ENCODE measurements at regions not wholly inside any gene's neighbourhood (a gene's known extent, or its start where the extent isn't known, plus 50 kb on each side); places are given as distances from the start of the nearest gene placed in this dataset.

DNA sequence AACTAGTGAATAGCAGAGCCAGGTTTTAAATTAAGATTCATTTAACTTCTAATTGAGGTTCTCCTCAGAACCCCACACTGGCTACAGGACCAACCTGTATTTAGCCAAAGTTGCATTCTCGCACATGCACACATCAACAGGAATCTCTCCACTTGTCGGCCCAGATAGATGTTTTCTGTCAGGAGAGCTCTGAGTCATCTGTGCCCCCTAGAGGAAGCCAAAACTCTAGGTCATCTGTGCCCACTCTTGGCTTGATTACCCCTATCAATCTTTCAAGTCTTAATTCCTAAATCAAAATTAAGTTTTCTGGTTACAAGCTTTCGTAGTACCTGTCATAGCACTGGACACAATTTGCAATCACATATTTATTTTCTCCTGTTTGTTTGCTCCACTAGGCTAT lies 104.9 kb upstream of the EOMES start:
- H3K4me3 ChIP-seq (ENCODE audit: low read length), result no peak overlapping the region
- H3K9me2 ChIP-seq (ENCODE audit: insufficient read depth, low read length), result no peaks in the 10 kb centered on the region
- no peak overlapping the region for H2AFZ ChIP-seq (ENCODE audit: low read depth, low read length)
- no peak overlapping the region for H3K27ac ChIP-seq (ENCODE audit: low read length)
- no peak for TF ChIP-seq SMC3 (conservative IDR thresholded peaks at IDR 0.05; ENCODE audit: poor library complexity)
- TF ChIP-seq, protein P1, sequence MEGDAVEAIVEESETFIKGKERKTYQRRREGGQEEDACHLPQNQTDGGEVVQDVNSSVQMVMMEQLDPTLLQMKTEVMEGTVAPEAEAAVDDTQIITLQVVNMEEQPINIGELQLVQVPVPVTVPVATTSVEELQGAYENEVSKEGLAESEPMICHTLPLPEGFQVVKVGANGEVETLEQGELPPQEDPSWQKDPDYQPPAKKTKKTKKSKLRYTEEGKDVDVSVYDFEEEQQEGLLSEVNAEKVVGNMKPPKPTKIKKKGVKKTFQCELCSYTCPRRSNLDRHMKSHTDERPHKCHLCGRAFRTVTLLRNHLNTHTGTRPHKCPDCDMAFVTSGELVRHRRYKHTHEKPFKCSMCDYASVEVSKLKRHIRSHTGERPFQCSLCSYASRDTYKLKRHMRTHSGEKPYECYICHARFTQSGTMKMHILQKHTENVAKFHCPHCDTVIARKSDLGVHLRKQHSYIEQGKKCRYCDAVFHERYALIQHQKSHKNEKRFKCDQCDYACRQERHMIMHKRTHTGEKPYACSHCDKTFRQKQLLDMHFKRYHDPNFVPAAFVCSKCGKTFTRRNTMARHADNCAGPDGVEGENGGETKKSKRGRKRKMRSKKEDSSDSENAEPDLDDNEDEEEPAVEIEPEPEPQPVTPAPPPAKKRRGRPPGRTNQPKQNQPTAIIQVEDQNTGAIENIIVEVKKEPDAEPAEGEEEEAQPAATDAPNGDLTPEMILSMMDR (IDR thresholded peaks at IDR 0.05; ENCODE audit: poor library complexity, severe bottlenecking), result no peak
- no peak for TF ChIP-seq EZH2 (IDR thresholded peaks at IDR 0.05; ENCODE audit: borderline replicate concordance, insufficient read depth, low read length, poor library complexity, severe bottlenecking)
- no peak for TF ChIP-seq POLR2AphosphoS5 (IDR thresholded peaks at IDR 0.05)
- TF ChIP-seq, protein P2, sequence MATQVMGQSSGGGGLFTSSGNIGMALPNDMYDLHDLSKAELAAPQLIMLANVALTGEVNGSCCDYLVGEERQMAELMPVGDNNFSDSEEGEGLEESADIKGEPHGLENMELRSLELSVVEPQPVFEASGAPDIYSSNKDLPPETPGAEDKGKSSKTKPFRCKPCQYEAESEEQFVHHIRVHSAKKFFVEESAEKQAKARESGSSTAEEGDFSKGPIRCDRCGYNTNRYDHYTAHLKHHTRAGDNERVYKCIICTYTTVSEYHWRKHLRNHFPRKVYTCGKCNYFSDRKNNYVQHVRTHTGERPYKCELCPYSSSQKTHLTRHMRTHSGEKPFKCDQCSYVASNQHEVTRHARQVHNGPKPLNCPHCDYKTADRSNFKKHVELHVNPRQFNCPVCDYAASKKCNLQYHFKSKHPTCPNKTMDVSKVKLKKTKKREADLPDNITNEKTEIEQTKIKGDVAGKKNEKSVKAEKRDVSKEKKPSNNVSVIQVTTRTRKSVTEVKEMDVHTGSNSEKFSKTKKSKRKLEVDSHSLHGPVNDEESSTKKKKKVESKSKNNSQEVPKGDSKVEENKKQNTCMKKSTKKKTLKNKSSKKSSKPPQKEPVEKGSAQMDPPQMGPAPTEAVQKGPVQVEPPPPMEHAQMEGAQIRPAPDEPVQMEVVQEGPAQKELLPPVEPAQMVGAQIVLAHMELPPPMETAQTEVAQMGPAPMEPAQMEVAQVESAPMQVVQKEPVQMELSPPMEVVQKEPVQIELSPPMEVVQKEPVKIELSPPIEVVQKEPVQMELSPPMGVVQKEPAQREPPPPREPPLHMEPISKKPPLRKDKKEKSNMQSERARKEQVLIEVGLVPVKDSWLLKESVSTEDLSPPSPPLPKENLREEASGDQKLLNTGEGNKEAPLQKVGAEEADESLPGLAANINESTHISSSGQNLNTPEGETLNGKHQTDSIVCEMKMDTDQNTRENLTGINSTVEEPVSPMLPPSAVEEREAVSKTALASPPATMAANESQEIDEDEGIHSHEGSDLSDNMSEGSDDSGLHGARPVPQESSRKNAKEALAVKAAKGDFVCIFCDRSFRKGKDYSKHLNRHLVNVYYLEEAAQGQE (IDR thresholded peaks at IDR 0.05; ENCODE audit: borderline replicate concordance), result no peak
- TF ChIP-seq RAD21 (conservative IDR thresholded peaks at IDR 0.05), result no peak
- no peak for TF ChIP-seq MXI1 (conservative IDR thresholded peaks at IDR 0.05; ENCODE audit: poor library complexity, severe bottlenecking)
- no peak for TF ChIP-seq EP300 (conservative IDR thresholded peaks at IDR 0.05; ENCODE audit: poor library complexity, severe bottlenecking)
- TF ChIP-seq TAF1 (IDR thresholded peaks at IDR 0.05; ENCODE audit: low read depth), result no peak
- no peaks in the 10 kb centered on the region for H4K20me1 ChIP-seq (ENCODE audit: insufficient read depth)
- no peak overlapping the region for H3K9ac ChIP-seq (ENCODE audit: low read length)
- no peaks in the 10 kb centered on the region for H3K27me3 ChIP-seq (ENCODE audit: insufficient read depth, low read depth, low read length)
- no peak overlapping the region for H3K4me2 ChIP-seq (ENCODE audit: low read length)
- H3F3A ChIP-seq (ENCODE audit: insufficient read depth, low read length, poor library complexity, severe bottlenecking), result no peaks in the 10 kb centered on the region
- H3K79me2 ChIP-seq (replicated peaks; ENCODE audit: insufficient read depth, low read length), result no peaks in the 10 kb centered on the region
- no peaks in the 10 kb centered on the region for H3K9me3 ChIP-seq (ENCODE audit: low read length)
- H3K36me3 ChIP-seq (ENCODE audit: insufficient read depth, low read length), result no peaks in the 10 kb centered on the region

DNA sequence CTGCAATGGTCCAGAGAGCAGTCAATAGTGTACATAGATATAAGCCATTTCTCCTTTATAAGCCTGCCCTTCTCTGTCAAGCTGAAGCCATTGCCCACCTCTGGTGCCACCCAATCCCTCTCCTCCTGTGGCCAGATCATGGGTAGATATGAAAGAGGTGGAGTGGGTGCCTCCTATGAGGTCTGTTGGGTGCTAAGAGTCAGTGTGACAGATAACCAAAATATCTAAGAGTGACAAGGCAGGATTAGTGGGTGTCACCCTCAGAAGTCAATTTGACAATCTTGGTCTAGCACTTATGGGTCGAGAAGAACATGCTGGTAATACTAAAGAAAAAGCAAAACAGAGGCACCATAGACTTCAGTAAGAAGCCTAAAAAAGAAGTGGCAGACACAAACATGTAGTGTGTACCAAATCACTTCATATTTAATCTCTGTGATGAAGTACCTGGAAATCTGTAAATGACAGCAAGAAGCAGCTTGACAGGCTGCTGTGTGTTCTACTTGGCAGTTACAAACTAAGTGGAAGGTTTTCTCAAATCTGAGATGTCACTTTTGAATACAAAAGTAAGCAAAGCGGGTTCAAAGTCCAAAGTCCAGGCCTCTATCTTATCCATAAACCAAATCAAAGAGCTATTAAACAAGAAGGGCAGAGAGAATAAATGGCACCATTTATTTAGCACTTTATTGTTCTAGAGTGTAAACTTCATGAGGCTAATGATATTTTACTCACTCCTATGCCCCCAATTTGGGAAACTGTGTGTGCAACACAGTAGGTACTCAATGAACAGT lies 118.9 kb upstream of the EOMES start:
- Histone ChIP-seq H3K4me2 (ENCODE audit: low read length) (no peak overlapping the region), H4K20me1 (ENCODE audit: insufficient read depth) (no peaks in the 10 kb centered on the region), H3F3A (ENCODE audit: insufficient read depth, low read length, poor library complexity, severe bottlenecking) (no peaks in the 10 kb centered on the region), H2AFZ (ENCODE audit: low read depth, low read length) (no peak overlapping the region), H3K9me3 (ENCODE audit: low read length) (no peaks in the 10 kb centered on the region), H3K27me3 (ENCODE audit: insufficient read depth, low read depth, low read length) (no peaks in the 10 kb centered on the region), H3K9me2 (ENCODE audit: insufficient read depth, low read length) (no peaks in the 10 kb centered on the region), H3K79me2 (replicated peaks; ENCODE audit: insufficient read depth, low read length) (no peaks in the 10 kb centered on the region), H3K36me3 (ENCODE audit: insufficient read depth, low read length) (no peaks in the 10 kb centered on the region), H3K9ac (ENCODE audit: low read length) (no peak overlapping the region), H3K4me3 (ENCODE audit: low read length) (no peak overlapping the region), H3K27ac (ENCODE audit: low read length) (no peak overlapping the region)
- TF ChIP-seq RAD21 (conservative IDR thresholded peaks at IDR 0.05) (no peak), MXI1 (conservative IDR thresholded peaks at IDR 0.05; ENCODE audit: poor library complexity, severe bottlenecking) (no peak), EP300 (conservative IDR thresholded peaks at IDR 0.05; ENCODE audit: poor library complexity, severe bottlenecking) (no peak), EZH2 (IDR thresholded peaks at IDR 0.05; ENCODE audit: borderline replicate concordance, insufficient read depth, low read length, poor library complexity, severe bottlenecking) (no peak), SMC3 (conservative IDR thresholded peaks at IDR 0.05; ENCODE audit: poor library complexity) (no peak), POLR2AphosphoS5 (IDR thresholded peaks at IDR 0.05) (no peak), TAF1 (IDR thresholded peaks at IDR 0.05; ENCODE audit: low read depth) (no peak)
- TF ChIP-seq, protein P1 (IDR thresholded peaks at IDR 0.05; ENCODE audit: poor library complexity, severe bottlenecking), result no peak
- TF ChIP-seq, protein P2 (IDR thresholded peaks at IDR 0.05; ENCODE audit: borderline replicate concordance), result no peak
